Mucosa of descending colon (tissue), 3 donors: ENCODE measurements at regions not wholly inside any gene's neighbourhood (a gene's known extent, or its start where the extent isn't known, plus 50 kb on each side); places are given as distances from the start of the nearest gene placed in this dataset.

Experiments
- ATAC-seq: fragments of 200-7000 bp; cut with Tn5 transposase; one replicate; pipeline ENCODE4 v1.9.1; 2020; ENCODE audit warnings: mild to moderate bottlenecking, moderate library complexity
- DNase-seq, 3 donors: peaks; one replicate each; pipeline ENCODE4 v3.0.0-alpha.2; 2020
- H3K36me3 ChIP-seq: fragments of 200-600 bp; one replicate; pipeline ENCODE4 v1.8.0; 2021; ENCODE audit warnings: low read depth, mild to moderate bottlenecking
- H3K4me1 ChIP-seq: fragments of 200-600 bp; one replicate; pipeline ENCODE4 v1.8.0; 2021; ENCODE audit warnings: low read depth, mild to moderate bottlenecking
- H3K4me3 ChIP-seq: fragments of 200-600 bp; one replicate; pipeline ENCODE4 v1.8.0; 2021; ENCODE audit warnings: mild to moderate bottlenecking
- H3K9me3 ChIP-seq: fragments of 200-600 bp; one replicate; pipeline ENCODE4 v1.8.0; 2021; ENCODE audit warnings: mild to moderate bottlenecking
- intact Hi-C, 2 donors: fragments of 100-400 bp; cut with DNase I in 1 of 2; cut with micrococcal nuclease in 1 of 2; formaldehyde crosslinking; loops; one replicate each; pipeline versions ENCODE4 v1.11.0 to v1.11.1; 2022; cut with DNase I, micrococcal nuclease
- TF ChIP-seq, protein P1 (sequence below): fragments of 200-600 bp; IDR thresholded peaks from one replicate; pipeline ENCODE4 v1.8.0; 2022; ENCODE audit warnings: antibody characterized with exemption, mild to moderate bottlenecking
- donor health status: DM: no; HTN: no; CAD: no; lungs with moderate emphysema.
- donor health status: DM: no; HTN: no; CAD: no.
- donor health status: DM: no; HTN: yes; CAD: no.

GRCh38 chr2:128981353-128981752 is 662.7 kb upstream of the HS6ST1 start:
- intact Hi-C loops: no loop called here
- no peaks in the 10 kb centered on the region for H3K36me3 ChIP-seq
- TF ChIP-seq, protein P1, sequence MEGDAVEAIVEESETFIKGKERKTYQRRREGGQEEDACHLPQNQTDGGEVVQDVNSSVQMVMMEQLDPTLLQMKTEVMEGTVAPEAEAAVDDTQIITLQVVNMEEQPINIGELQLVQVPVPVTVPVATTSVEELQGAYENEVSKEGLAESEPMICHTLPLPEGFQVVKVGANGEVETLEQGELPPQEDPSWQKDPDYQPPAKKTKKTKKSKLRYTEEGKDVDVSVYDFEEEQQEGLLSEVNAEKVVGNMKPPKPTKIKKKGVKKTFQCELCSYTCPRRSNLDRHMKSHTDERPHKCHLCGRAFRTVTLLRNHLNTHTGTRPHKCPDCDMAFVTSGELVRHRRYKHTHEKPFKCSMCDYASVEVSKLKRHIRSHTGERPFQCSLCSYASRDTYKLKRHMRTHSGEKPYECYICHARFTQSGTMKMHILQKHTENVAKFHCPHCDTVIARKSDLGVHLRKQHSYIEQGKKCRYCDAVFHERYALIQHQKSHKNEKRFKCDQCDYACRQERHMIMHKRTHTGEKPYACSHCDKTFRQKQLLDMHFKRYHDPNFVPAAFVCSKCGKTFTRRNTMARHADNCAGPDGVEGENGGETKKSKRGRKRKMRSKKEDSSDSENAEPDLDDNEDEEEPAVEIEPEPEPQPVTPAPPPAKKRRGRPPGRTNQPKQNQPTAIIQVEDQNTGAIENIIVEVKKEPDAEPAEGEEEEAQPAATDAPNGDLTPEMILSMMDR: no peak
- no peaks in the 10 kb centered on the region for H3K9me3 ChIP-seq
- DNase-seq (no peak), ATAC-seq (no peak)
- H3K4me1 ChIP-seq: no peaks in the 10 kb centered on the region
- H3K4me3 ChIP-seq: no peak overlapping the region

- TF ChIP-seq, protein P1: no peak
These were observed 663.3 kb upstream of the HS6ST1 start for GRCh38 chr2:128982001-128982400.

GRCh38 chr2:128982670-128983069 is 664.0 kb upstream of the HS6ST1 start:
- intact Hi-C loops: no loop called here
- H3K36me3 ChIP-seq: no peaks in the 10 kb centered on the region
- H3K4me1 ChIP-seq: no peaks in the 10 kb centered on the region
- H3K9me3 ChIP-seq: no peaks in the 10 kb centered on the region
- ATAC-seq: no peak
- DNase-seq: no peak
- TF ChIP-seq, protein P1: no peak
- H3K4me3 ChIP-seq: no peak overlapping the region

More at GRCh38 chr2:128982001-128982400, 663.3 kb upstream of the HS6ST1 start:
- intact Hi-C loops: no loop called here
- Histone ChIP-seq H3K9me3 (no peaks in the 10 kb centered on the region), H3K4me1 (no peaks in the 10 kb centered on the region), H3K4me3 (no peak overlapping the region), H3K36me3 (no peaks in the 10 kb centered on the region)
- DNase-seq (no peak), ATAC-seq (no peak)

DNA sequence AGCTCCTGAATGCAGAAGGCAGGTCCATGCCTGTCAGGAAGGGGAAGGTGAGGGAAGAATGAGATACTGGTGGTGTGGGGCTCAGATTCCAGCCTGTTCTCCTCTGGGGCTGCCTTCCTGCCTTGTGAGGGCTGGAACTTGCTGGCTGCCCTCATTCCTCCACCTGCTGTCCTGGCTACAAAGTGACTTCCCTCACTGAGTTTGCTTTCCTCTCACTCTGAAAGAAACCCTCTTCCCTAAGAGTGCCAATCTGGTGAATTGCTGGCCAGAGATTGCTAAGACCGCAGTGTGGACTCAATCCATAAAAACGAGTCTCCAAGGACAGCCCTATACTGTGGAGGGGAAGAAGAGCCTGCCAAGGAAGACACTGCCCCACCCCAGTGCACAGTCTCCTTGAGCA is 664.4 kb upstream of the HS6ST1 start:
- no peak overlapping the region for H3K4me3 ChIP-seq
- no peak for DNase-seq
- ATAC-seq: no peak
- H3K4me1 ChIP-seq: no peaks in the 10 kb centered on the region
- intact Hi-C loops: no loop called here
- H3K9me3 ChIP-seq: no peaks in the 10 kb centered on the region
- no peaks in the 10 kb centered on the region for H3K36me3 ChIP-seq
- TF ChIP-seq, protein P1: no peak

DNA sequence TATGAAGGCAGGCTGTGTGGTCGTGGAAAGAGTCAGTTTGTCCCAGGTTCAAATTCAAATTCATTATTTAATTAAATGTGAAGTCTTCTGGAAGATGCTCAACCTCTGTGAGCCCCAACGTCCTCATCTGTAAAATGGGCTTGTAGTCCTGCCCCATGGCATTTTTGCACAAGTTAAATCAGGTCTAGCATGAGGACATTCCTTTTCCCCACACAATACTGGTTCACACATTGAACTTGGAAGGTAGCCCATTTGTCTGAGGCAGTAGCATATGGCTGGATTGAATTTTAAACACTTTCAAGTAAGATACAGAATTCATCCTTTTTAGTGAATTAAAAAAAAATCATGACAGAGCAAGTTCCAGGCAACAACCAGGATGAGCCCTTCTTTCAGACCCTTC is 665.4 kb upstream of the HS6ST1 start:
- DNase-seq (no peak), ATAC-seq (no peak)
- TF ChIP-seq, protein P1: no peak
- Histone ChIP-seq H3K9me3 (no peaks in the 10 kb centered on the region), H3K4me3 (no peak overlapping the region), H3K36me3 (no peaks in the 10 kb centered on the region), H3K4me1 (no peaks in the 10 kb centered on the region)
- intact Hi-C loops: no loop called here

DNA sequence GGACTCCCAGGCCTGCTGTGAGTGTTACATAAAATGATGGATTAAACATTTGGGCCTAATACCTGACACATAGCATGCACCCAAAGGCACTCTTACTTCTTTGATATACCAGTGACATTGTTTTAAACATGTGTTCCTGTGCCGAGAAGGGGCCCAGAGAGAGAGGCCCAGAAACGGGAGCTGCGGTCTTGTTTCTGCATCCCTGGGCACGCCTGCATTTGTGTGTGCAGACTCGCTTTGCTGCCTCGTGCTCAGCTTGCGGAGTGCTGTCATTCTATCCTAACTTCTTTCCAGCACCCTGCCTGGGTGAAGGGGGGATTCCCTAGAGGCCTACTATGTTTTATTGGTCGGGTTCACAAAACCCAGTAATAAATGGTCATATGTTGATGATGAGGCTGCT is 666.2 kb upstream of the HS6ST1 start:
- TF ChIP-seq, protein P1: no peak
- Histone ChIP-seq H3K4me1 (no peaks in the 10 kb centered on the region), H3K4me3 (no peak overlapping the region), H3K36me3 (no peaks in the 10 kb centered on the region), H3K9me3 (no peaks in the 10 kb centered on the region)
- ATAC-seq: no peak
- intact Hi-C loops: no loop called here
- no peak for DNase-seq
